ACHN (cell line): ENCODE measurements at regions not wholly inside any gene's neighbourhood (a gene's known extent, or its start where the extent isn't known, plus 50 kb on each side); places are given as distances from the start of the nearest gene placed in this dataset.

ENCODE experiments used
- DNase-seq: peaks from one replicate; pipeline ENCODE4 v3.0.0-alpha.2; 2015
- in situ Hi-C: cut with HindIII; loops from 2 replicates; pipeline ENCODE4 v1.10.0; 2017; ENCODE audit warnings: low sequenced_read_pairs, low pct_ligation_motif_present, low pct_unique_long_range_greater_than_20kb

- in situ Hi-C loops, result no loop called here
- DNase-seq, result no peak
These were observed 1376.0 kb downstream of the TBC1D22A start for GRCh38 chr22:48138427-48138826.

GRCh38 chr22:48137640-48138039 is 1375.2 kb downstream of the TBC1D22A start:
- DNase-seq, result no peak
- in situ Hi-C loops, result no loop called here

DNA sequence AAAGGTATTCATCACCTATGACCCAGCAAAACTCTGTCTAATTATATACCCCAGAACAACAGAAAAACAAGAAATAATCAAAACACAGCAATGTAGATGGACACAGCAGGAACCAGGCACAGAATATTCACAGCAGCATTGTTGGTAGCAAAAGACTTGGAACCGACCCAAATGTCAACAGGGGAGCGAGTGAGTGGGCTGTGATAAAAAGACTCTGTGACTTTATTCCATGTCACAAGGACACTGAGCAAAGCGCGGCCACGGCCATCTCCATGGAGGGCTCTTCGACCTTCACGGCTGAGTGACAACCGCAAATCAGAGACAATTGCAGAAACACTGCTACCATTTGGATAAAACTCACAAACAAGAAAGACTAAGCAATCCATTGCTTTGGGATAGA is 1373.1 kb downstream of the TBC1D22A start:
- no peak for DNase-seq
- in situ Hi-C loops, result no loop called here

DNA sequence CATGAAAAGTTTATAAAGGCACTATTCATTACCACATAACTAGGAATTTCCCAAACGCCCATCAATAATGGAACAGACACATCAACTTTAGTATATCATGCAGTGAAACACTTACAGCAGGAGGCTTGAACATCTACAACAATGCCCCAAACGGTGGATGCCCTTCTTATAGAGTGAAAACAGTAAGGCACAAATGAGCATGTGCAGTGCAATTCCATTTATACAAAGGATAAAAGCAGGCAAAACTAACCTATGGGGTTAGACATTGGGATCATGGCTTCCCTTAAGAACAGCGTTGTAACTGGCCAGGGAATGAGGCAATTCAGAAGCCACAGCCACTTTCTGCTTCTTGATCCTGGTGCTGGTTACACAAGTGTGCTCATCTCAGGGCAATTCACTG is 1363.0 kb downstream of the TBC1D22A start:
- DNase-seq, result no peak
- in situ Hi-C loops, result no loop called here

GRCh38 chr22:48121984-48122383 is 1359.5 kb downstream of the TBC1D22A start:
- DNase-seq, result no peak
- in situ Hi-C loops, result no loop called here

GRCh38 chr22:48118654-48119053 is 1356.2 kb downstream of the TBC1D22A start:
- DNase-seq, result no peak
- in situ Hi-C loops, result no loop called here

GRCh38 chr22:48116871-48117270 is 1354.4 kb downstream of the TBC1D22A start:
- DNase-seq, result no peak
- in situ Hi-C loops, result no loop called here

DNA sequence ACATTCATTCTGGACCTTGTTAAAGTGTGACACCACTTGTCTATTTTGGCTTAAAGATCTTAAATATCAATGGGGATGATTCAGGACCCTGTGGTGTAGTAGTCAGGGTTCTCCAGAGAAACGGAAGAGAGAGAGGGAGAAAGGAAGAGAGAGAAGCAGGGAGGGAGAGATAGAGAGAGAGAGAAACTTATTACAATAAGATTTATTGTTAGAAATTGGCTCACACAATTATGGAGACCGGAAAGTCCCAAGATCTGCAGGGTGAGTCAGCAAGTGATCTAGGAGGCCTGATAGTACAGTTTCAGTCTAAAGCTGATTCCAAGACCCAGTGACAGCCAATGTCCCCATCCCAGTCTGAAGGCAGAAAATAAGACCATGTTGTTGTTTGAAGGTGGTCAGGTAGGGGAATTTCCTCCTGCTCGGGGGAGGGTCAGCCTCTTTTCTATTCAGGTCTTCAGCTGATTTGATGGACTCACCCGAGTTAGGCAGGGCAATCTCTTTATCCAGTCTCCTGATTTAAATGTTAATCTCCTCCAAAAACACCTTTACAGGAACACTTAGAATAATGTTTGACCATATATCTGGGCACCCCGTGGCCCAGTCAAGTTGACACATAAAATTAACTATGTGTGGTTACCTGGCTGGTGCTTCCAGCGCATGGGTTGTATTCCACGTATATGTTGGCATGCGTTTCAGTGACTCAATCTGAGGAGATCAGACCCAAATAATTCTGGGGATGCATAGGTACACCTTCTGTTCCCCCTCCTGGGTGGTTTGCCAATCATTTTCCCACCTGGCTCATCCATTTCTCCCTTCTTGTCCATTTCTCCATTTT is 1350.5 kb downstream of the TBC1D22A start:
- no peak for DNase-seq
- in situ Hi-C loops, result no loop called here

GRCh38 chr22:48106715-48107259 is 1344.3 kb downstream of the TBC1D22A start:
- DNase-seq, result no peak
- in situ Hi-C loops, result no loop called here

- in situ Hi-C loops, result no loop called here
- DNase-seq, result no peak
These were observed 1343.8 kb downstream of the TBC1D22A start for GRCh38 chr22:48106215-48106614.

DNA sequence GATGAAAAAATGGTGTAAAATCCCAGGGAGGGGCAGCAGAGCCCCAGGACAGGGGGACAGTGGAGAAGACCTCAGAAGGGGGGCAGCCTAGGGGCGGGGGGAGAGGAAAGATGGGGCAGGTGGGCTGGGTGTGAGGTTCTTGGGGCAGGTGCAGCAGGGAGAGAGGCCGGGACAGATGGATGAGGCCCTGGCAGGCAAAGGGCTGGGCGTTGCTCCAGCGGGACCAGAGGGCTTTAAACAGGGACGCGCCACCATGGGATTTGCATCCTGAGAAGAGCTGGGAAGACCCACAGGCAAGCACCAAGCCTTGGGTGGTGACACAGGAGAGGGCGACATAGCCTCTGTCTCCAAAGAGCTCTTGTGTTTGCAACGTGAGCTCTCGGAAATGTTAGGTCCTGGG is 1342.8 kb downstream of the TBC1D22A start:
- in situ Hi-C loops, result no loop called here
- DNase-seq, result no peak

GRCh38 chr22:48104766-48105165 is 1342.3 kb downstream of the TBC1D22A start:
- no peak for DNase-seq
- in situ Hi-C loops, result no loop called here

- DNase-seq, result no peak
- in situ Hi-C loops, result no loop called here
These were observed 1341.8 kb downstream of the TBC1D22A start for GRCh38 chr22:48104102-48104738.

GRCh38 chr22:48103126-48103875 is 1340.9 kb downstream of the TBC1D22A start:
- in situ Hi-C loops, result no loop called here
- DNase-seq, result no peak

GRCh38 chr22:48102581-48102980 is 1340.1 kb downstream of the TBC1D22A start:
- DNase-seq, result no peak

DNA sequence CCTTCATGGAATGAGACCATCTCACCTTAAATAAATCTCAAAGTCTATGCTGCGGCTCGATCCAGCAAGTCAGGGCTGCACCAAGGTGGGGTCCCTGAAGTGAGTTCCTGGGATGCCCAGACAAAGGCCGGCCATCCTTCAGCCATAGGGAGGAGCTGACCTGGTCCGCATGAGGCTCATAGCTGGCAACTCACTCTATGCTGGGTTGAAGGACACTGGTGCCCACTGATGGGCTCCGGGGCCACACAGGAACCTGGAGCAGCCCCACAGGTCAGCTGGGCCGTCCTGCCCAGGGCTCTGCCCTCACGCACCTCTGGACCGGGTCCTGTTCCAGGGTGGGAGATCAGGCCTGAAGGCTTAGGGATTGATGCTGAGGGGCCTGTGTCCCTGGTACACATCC is 1339.3 kb downstream of the TBC1D22A start:
- in situ Hi-C loops, result no loop called here
- DNase-seq, result no peak

More at GRCh38 chr22:48102581-48102980, 1340.1 kb downstream of the TBC1D22A start:
- in situ Hi-C loops, result no loop called here

DNA sequence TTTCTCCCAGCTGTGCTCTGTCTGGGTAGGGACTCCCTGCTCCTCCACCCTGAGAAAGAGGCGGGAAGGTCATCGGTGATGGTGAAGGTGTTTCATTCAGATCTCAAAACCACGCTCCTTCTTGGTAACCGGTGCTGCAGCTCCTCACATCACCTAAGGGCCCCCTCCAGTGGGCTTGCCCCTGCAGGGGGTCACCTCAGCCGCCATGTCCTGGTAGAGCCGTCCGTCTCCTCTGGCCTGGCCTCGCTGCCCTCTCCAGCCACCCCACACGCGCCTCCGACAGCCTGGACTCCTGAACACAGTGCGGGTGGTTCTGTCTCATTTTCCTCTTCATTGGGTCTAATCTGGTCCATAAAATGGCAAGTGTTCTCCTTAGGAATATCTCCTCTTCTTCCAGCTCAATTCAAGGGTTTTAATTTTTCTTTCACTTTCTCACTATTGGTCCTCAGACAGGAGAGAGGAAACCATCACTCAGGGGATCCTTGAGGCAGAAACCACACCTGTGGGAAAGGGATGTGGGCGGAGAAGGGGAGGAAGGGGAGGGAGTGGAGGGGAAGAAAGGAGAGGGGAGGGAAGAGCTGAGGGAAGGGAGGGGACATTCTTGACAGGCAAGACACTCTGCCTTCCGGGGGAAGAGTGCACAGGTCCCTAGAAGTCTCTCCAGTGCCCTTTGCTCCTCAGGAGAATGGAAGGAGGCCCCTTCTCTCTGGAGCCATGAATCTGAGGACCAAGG is 1338.4 kb downstream of the TBC1D22A start:
- no peak for DNase-seq
- in situ Hi-C loops, result no loop called here

GRCh38 chr22:48099671-48100070 is 1337.2 kb downstream of the TBC1D22A start:
- DNase-seq, result no peak
- in situ Hi-C loops, result no loop called here

- in situ Hi-C loops, result no loop called here
- no peak for DNase-seq
These were observed 1336.8 kb downstream of the TBC1D22A start for GRCh38 chr22:48099251-48099650.
